BJ (cell line): ENCODE measurements at regions not wholly inside any gene's neighbourhood (a gene's known extent, or its start where the extent isn't known, plus 50 kb on each side); places are given as distances from the start of the nearest gene placed in this dataset. TPM values are rescaled to one million over a fixed set of nuclear protein-coding genes. Genes with fewer than 3 reads are reported as not detected.

Source experiments
- CTCF ChIA-PET: fragments of 350-600 bp; formaldehyde crosslinking; extraction: SDS; loops from one replicate; lab custom pipeline; 2021; ENCODE audit warnings: antibody characterized with exemption, inconsistent platforms; lab: Yijun Ruan, JAX
- POLR2A ChIA-PET: fragments of 300-600 bp; sonication (Branson Sonifier 250); formaldehyde crosslinking; extraction: SDS; loops from one replicate; lab custom pipeline; 2021; ENCODE audit warnings: antibody characterized with exemption; lab: Charles Lee
- DNase-seq: peaks from one replicate; pipeline ENCODE4 v3.0.0-alpha.2; 2011; ENCODE audit warnings: low read depth
- H3K27me3 ChIP-seq: 2 replicates; pipeline ENCODE4 v1.6.0; 2011; ENCODE audit warnings: low read length; ENCODE audit not compliant: control insufficient read depth, insufficient read depth
- H3K36me3 ChIP-seq: 2 replicates; pipeline ENCODE4 v1.5.1; 2011; ENCODE audit warnings: low read length; ENCODE audit not compliant: control insufficient read depth, insufficient read depth
- H3K4me3 ChIP-seq: 2 replicates; pipeline ENCODE4 v1.5.1; 2011; ENCODE audit warnings: low read depth, mild to moderate bottlenecking, control low read depth, low read length
- small RNA-seq: library from RNA; depleted of rRNA; stranded (forward); fragments of <200 nt; gene quantifications from one replicate; pipeline ENCODE3, GENCODE V24; 2012; ENCODE audit warnings: low replicate concordance, low read depth; ENCODE audit not compliant: insufficient read length
- TF ChIP-seq, protein P1 (sequence below): IDR thresholded peaks from 2 replicates; pipeline ENCODE4 v1.5.1; 2011; ENCODE audit warnings: low read depth, mild to moderate bottlenecking, control low read depth, inconsistent platforms, low read length, moderate library complexity; ENCODE audit not compliant: insufficient read depth

GRCh38 chr2:15884790-15885189 is 55.6 kb upstream of the MYCN start:
- Histone ChIP-seq H3K36me3 (no peaks in the 10 kb centered on the region), H3K27me3 (no peaks in the 10 kb centered on the region), H3K4me3 (no peak overlapping the region)
- DNase-seq: no peak
- ChIA-PET CTCF (interaction anchor here (0.8 kb wide), 1 partner anchor 729 kb away, joined by 3 read pairs; no protein-coding TSS in a partner anchor), POLR2A (no interaction called here)
- TF ChIP-seq, protein P1, sequence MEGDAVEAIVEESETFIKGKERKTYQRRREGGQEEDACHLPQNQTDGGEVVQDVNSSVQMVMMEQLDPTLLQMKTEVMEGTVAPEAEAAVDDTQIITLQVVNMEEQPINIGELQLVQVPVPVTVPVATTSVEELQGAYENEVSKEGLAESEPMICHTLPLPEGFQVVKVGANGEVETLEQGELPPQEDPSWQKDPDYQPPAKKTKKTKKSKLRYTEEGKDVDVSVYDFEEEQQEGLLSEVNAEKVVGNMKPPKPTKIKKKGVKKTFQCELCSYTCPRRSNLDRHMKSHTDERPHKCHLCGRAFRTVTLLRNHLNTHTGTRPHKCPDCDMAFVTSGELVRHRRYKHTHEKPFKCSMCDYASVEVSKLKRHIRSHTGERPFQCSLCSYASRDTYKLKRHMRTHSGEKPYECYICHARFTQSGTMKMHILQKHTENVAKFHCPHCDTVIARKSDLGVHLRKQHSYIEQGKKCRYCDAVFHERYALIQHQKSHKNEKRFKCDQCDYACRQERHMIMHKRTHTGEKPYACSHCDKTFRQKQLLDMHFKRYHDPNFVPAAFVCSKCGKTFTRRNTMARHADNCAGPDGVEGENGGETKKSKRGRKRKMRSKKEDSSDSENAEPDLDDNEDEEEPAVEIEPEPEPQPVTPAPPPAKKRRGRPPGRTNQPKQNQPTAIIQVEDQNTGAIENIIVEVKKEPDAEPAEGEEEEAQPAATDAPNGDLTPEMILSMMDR: no peak

- POLR2A ChIA-PET: no interaction called here
- H3K4me3 ChIP-seq: no peak overlapping the region
- H3K36me3 ChIP-seq: no peaks in the 10 kb centered on the region
- TF ChIP-seq, protein P1: no peak
- no peak for DNase-seq
- CTCF ChIA-PET: no interaction called here
- H3K27me3 ChIP-seq: no peaks in the 10 kb centered on the region
These were observed 54.1 kb upstream of the MYCN start for GRCh38 chr2:15886231-15886630.

- no peaks in the 10 kb centered on the region for H3K27me3 ChIP-seq
- no peaks in the 10 kb centered on the region for H3K36me3 ChIP-seq
- CTCF ChIA-PET: no interaction called here
- DNase-seq: no peak
- TF ChIP-seq, protein P1: no peak
- POLR2A ChIA-PET: no interaction called here
- H3K4me3 ChIP-seq: no peak overlapping the region
These were observed 50.8 kb upstream of the MYCN start for GRCh38 chr2:15889442-15890123.

GRCh38 chr2:15890124-15890754 is 50.1 kb upstream of the MYCN start:
- POLR2A ChIA-PET: no interaction called here
- Histone ChIP-seq H3K36me3 (no peaks in the 10 kb centered on the region), H3K27me3 (no peaks in the 10 kb centered on the region), H3K4me3 (no peak overlapping the region)
- no peak for DNase-seq
- CTCF ChIA-PET: no interaction called here
- TF ChIP-seq, protein P1: no peak

Small RNA genes lying in the stretch of these regions (small RNA-seq; reads per million reads assigned to genes)
- not detected for gene RNU5E-7P
